Left colon (tissue), 2 donors: ENCODE measurements at regions not wholly inside any gene's neighbourhood (a gene's known extent, or its start where the extent isn't known, plus 50 kb on each side); places are given as distances from the start of the nearest gene placed in this dataset.
"Not testable (repeated sequence)": the region's sequence is repeated elsewhere in the genome, so short reads cannot be mapped to it uniquely, and the experiment has no call there.

Experiments
- ATAC-seq: fragments of 200-7000 bp; cut with Tn5 transposase; one replicate; pipeline ENCODE4 v1.9.1; 2020; ENCODE audit warnings: mild to moderate bottlenecking, moderate library complexity
- DNase-seq, 2 donors: peaks; one replicate each; pipeline ENCODE4 v3.0.0-alpha.2; 2020
- intact Hi-C, 2 donors: fragments of 100-400 bp; cut with DNase I in 1 of 2; cut with micrococcal nuclease in 1 of 2; formaldehyde crosslinking; loops; one replicate each; pipeline versions ENCODE4 v1.11.2 to v1.14.0; 2022; cut with DNase I, micrococcal nuclease
- donor health status: DM: no; HTN: no; CAD: no.
- donor health status: DM: yes; HTN: yes; CAD: no.

DNA sequence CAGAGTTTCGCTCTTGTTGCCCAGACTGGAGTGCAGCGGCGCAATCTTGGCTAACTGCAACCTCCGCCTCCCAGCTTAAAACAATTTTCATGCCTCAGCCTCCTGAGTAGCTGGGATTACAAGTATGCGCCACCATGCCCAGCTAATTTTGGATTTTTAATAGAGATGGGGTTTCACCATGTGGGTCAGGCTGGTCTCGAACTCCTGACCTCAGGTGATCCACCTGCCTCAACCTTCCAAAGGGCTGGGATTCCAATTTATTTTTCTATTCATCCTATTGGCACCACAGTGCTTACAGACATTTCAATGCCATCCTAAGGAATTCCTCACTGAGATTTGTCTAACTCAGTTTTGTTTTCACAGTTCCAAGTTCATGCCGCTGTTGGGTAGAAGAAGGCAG lies 98.3 kb upstream of the EGLN3 start:
- ATAC-seq, intact Hi-C loops, DNase-seq: not testable (repeated sequence)

DNA sequence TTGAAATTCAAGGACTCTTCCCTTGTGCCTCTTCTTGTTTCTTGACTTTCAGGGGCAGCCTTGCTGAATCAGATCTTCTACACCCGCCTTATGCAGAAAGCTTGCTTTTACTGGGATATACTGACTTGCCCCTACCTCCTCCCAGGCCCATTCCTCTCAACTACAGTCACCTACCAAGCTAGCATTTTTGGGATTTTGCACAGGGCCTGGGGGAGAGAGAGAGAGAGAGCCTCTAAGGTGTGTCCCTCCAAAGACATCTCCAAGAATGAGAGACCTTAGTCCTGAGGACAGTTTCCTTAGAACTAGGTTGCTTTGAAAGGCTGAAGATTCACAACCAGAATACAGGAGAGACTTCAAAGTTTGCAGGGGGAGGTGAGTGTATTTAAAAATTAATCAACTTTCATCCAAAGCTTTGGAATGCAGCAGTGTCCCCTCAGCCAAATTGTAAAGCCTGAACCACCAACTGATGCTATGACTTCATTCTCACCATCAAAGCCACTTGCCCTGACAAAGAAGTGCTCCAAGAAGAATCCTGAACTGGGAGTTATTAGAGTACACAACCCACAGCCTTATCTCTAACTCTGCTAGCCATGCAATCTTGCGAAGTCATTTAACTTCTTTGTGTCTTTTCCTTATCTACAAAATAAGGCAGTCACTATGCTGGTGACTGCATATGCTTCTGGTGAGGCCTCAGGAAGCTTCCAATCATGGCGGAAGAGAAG lies 96.1 kb upstream of the EGLN3 start:
- ATAC-seq = no peak
- no peak for DNase-seq
- intact Hi-C loops = no loop called here

GRCh38 chr14:34044666-34045306 lies 93.9 kb upstream of the EGLN3 start:
- intact Hi-C loops = no loop called here
- ATAC-seq (no peak), DNase-seq (no peak)

GRCh38 chr14:34044373-34044637 lies 93.4 kb upstream of the EGLN3 start:
- ATAC-seq (no peak), DNase-seq (no peak)
- intact Hi-C loops = no loop called here

DNA sequence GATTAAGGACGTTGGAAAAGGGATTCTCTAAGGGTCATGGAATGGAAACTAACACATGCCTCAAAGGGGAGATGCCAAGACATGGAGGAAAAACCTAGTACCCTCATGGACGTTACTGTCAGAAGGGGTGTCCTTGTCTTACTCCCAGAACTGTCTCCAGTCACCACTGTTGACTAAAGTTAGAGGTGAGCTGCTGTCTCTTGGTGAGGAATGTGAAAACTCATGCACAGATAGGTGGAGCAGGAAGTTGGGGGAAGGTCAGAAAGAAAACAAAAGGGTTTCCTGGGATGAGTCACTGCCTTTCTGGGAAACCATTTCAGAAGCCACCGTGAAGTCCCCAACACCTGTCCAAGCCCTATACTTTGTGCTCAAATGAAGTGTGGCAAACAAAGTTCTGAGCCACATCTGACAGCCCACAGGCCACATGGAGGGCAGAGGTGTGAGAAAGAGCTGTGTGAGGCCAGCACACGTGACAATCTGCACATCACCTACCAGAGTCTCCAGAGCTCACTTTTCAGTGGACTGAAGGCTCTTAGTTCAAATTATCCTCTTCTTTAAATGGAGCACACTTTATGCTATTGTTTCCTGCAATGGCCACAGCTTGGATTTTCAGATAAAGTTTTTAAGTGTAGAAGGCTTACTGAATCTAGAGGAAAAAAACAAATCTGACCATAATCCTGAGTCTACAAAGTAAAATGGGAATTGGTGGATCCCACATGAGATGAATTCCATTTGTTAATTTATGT lies 92.9 kb upstream of the EGLN3 start:
- ATAC-seq = peak; percentile 89
- DNase-seq = peak; percentile 20 to 42

GRCh38 chr14:34041220-34041619 lies 90.3 kb upstream of the EGLN3 start:
- no peak for ATAC-seq
- intact Hi-C loops = no loop called here
- DNase-seq = no peak

More for the DNA sequence above, 92.9 kb upstream of the EGLN3 start:
- intact Hi-C loops = no loop called here

GRCh38 chr14:34040766-34041165 lies 89.9 kb upstream of the EGLN3 start:
- DNase-seq (no peak), ATAC-seq (no peak)
- intact Hi-C loops = no loop called here

DNA sequence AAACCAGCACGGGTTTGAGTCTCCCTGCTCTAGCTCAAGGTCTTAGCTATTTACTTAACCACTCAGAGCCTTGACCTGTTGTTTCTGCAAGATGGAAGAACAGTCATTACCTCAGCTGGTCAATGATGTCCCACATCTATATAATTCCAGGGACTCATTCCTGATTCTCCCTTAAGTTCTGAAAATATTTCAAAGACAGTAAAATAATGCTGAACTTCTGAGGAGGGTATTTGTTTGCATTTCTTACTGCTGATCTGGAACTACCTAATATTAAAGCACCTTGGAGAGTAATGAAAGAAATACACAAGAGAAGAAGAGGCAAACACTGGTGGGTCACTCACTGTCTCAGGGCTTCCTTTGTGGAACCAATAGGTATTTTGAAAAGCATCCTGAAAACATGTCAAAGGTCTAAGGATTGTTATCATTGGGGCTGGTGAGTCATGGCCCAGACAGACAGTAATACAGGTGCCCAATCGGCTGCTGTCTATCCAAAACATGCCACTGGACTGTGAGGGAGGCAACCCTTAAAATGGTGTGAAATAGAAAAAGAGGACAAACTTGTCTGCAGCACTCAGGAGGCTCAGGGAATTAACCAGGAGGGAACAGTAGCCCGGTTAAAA lies 88.7 kb upstream of the EGLN3 start:
- no peak for ATAC-seq
- intact Hi-C loops = no loop called here

DNA sequence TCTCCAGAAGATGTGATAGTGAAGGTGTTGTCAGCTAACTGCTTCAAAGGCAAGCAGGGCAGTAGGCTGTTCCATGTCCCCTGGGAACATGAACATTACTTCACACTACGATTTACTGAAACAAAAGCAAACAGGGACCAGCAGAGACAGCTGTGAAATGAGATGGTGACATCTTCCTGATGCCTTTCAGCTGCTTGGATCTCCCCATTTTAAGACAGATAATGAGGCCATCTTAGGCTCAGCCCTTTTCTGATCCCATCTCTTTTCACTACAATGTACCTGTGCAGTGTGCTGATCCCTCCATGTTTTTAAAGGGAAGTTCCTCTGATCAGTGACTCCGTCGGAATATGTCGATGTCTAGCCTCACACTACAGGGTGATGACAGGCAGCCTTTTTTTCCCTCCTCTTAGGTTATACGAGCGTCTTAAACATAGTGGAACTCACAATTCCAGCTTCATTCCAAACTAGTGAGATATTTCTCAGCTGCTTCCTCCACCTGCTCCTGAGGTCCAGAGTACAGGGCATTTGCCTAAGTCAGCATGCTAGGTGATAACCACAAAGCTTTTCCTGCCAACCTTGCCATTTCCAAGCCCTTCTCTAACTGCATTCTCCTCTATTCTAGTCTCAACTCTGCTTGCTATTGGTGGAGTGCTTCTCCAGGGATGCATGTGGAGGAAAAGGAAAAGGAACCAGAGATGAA lies 87.6 kb upstream of the EGLN3 start:
- DNase-seq (peak in 1 of 2 donors; percentile 47), ATAC-seq (peak; percentile 70)
- intact Hi-C loops = no loop called here

More for the DNA sequence above, 88.7 kb upstream of the EGLN3 start:
- no peak for DNase-seq

- intact Hi-C loops = no loop called here
- DNase-seq (no peak), ATAC-seq (no peak)
Measured at GRCh38 chr14:34036319-34036766, 85.5 kb upstream of the EGLN3 start.

DNA sequence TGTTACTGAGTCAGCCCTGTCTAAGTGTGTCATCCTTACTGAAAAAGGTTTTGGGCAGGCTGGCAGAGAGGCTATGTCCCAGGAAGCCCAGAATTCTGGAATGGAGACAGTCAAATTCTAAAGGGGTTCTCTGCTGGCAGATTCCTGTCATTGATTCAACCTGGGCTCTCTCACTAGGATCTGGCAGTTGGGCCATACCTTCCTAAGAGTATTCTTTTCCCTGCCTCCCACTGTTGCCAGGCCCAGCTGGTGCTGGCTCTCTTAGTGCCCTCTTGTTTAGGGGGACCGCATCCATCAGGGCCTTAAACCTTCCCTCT lies 85.0 kb upstream of the EGLN3 start:
- intact Hi-C loops = no loop called here
- ATAC-seq = no peak
- no peak for DNase-seq

- peak; percentile 79 for ATAC-seq
- intact Hi-C loops = no loop called here
- DNase-seq = peak; percentile 82 to 88
Measured at GRCh38 chr14:34035177-34035933, 84.5 kb upstream of the EGLN3 start.

GRCh38 chr14:34034447-34035176 lies 83.7 kb upstream of the EGLN3 start:
- no peak for ATAC-seq
- intact Hi-C loops = no loop called here

DNA sequence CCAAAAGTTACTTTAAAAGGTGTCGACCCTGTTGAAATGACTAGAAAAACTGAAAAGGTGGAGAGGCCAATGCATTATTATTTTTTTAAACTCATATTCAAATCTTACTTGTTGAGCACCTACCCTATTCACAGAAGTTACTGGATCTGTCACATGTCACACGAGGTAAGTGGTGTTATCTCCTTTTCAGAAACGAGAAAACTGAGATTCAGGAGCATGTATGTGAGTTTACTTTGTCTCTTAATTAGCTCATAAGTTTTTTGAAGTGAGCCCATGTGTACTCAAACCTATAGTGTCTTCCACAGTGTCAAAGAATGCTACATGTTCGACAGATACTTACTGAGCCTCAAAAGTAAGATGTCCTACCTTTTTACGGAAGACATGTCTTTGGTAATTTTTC lies 81.8 kb upstream of the EGLN3 start:
- intact Hi-C loops = no loop called here
- no peak for DNase-seq

More at GRCh38 chr14:34034447-34035176, 83.7 kb upstream of the EGLN3 start:
- no peak for DNase-seq

GRCh38 chr14:34030864-34031263 lies 80.0 kb upstream of the EGLN3 start:
- intact Hi-C loops = no loop called here
- DNase-seq = peak; percentile 30 to 45
- peak; percentile 10 for ATAC-seq

More for the DNA sequence above, 81.8 kb upstream of the EGLN3 start:
- no peak for ATAC-seq

DNA sequence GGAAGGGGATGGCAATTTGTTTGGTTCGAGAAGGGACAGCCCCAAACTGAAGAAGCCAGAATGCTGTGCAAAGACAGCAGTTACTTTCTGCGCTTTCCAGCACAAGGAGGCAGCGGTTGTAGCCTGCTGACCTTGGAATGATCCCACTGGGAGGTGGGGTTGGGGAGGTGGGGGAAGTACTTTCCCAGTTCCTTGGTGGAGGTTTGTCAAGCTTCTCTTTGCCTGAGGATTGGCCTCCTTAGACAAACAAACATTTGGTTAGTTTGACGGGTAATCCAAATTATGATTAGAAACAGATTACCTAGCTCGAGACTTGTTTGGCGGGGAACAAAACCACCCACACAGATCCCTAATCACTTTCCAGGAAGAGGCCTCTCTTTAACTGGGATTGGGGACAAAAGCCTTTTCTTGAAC lies 79.1 kb upstream of the EGLN3 start:
- ATAC-seq = peak; percentile 40
- intact Hi-C loops = no loop called here
- DNase-seq = peak; percentile 24 to 46

DNA sequence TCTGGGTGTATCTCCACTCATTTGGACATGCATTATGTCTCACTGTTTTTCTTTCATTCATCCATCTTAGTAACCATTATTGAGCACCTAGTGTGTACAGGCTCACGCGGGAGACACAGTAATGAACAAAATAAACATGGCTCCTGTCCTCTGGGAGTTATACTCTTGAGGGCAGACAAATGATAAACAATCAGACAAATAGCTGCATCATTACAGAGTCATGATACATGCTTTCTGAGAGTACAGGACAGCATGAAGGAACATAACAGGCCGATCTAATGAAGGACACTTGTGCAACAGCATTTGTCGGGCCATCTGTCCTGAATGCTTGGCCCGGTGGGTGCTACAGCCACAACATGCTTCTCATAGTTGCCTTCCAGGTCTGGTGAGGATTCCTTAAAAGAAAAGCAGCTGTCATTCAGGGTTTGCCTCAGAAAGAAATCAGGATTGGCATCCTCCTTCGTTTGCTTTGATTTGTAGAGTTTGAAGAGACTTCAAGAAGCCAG lies 77.2 kb upstream of the EGLN3 start:
- ATAC-seq = no peak
- no peak for DNase-seq
- intact Hi-C loops = no loop called here
